PC-3 (cell line): ENCODE measurements at regions not wholly inside any gene's neighbourhood (a gene's known extent, or its start where the extent isn't known, plus 50 kb on each side); places are given as distances from the start of the nearest gene placed in this dataset.

Experiments
- CTCF ChIP-seq: fragments of 300-600 bp; sonication (generic); conservative IDR thresholded peaks from 2 replicates; pipeline ENCODE4 v1.5.1; 2017; ENCODE audit warnings: antibody characterized with exemption, low read depth, mild to moderate bottlenecking, low read length
- EZH2 ChIP-seq: fragments of 300-600 bp; sonication (generic); IDR thresholded peaks from one replicate; pipeline ENCODE4 v1.6.1; 2017; ENCODE audit warnings: antibody characterized with exemption, mild to moderate bottlenecking, low read length; ENCODE audit not compliant: unreplicated experiment
- EZH2phosphoT487 ChIP-seq: fragments of 300-600 bp; sonication (generic); IDR thresholded peaks from 2 replicates; pipeline ENCODE4 v1.6.1; 2018; ENCODE audit warnings: mild to moderate bottlenecking, antibody characterized with exemption, low read length, borderline replicate concordance

DNA sequence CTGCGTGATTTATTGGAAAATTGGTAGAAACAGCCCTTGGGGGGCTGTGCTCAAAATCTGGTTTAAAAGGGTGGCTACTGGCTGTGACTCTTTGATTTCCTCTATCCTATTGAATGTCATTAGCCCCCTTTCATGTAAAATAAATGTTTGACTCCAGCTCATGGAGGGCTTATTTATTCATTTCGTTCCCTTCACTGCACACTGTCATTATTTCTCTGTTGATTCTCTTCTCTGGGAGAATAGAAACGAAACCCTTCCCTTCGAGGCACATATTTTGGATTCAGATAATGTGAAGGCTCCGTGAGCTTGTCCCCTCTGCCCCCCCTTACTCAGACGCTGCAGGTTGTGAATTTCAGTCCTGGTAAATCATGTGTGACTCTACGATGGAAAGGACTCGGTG, 203.9 kb upstream of the GPR26 start:
- TF ChIP-seq CTCF (no peak), EZH2phosphoT487 (no peak), EZH2 (no peak)
